ENCODE measurements at regions not wholly inside any gene's neighbourhood (a gene's known extent, or its start where the extent isn't known, plus 50 kb on each side); places are given as distances from the start of the nearest gene placed in this dataset.

DNA sequence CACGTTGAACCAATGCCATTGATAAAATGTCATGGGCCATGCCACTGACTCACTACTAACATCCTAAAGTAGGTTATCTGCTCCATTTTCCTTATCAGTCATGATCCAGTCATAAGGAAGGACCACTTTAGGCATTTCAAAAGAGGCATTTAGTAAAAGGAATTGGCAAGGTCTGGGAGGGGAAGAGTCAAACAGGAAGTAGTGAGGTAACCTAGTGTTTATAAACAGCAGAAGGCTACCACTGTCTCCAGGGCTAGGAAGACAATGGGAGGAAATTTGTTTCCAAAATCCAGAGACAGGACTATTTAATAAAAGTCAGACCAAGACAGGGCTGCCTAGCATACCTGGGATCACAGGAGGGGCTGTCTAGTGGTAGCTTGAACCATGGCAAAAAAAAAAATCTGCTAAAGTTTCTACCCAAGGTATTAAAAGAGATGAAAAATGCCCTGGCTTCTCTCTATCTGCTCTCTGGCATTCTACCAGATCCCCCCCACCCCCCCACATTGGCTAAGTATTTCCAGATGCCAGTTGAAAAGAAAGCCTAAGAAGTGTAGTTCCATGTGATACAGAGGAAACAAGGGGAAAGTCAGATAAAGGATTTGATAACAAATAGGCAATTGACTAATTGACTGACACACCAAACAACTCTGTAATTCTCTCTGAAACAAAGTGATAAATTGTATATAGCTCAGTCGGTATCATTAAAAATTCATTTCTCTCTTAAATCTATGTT lies 50.4 kb upstream of the C11orf87 start:
- DNase-seq = no peak
